ENCODE measurements at regions not wholly inside any gene's neighbourhood (a gene's known extent, or its start where the extent isn't known, plus 50 kb on each side); places are given as distances from the start of the nearest gene placed in this dataset.
"Not testable (repeated sequence)": the region's sequence is repeated elsewhere in the genome, so short reads cannot be mapped to it uniquely, and the experiment has no call there.

- DNase-seq: no peak
Measured at GRCh38 chr11:92168936-92169335, 55.7 kb upstream of the FAT3 start.

DNA sequence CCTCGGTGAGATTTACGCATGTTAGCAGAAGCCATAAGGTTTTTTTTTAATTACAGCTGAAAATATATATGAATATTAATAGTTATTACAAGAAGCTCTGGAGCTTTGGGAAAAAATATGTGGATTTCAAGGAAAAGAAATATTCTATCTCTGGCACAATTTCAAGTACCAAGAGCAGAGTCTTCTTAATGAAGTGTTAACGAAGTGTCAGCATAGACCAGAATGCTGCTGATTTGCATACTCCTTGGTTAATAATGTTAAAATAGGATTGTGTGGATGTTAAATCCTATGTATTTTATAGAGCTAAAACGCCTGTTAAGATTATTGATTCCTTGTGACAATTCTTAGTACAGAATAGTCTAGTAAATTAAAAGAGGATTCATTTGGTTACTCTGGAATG is 57.0 kb upstream of the FAT3 start:
- DNase-seq: no peak

DNA sequence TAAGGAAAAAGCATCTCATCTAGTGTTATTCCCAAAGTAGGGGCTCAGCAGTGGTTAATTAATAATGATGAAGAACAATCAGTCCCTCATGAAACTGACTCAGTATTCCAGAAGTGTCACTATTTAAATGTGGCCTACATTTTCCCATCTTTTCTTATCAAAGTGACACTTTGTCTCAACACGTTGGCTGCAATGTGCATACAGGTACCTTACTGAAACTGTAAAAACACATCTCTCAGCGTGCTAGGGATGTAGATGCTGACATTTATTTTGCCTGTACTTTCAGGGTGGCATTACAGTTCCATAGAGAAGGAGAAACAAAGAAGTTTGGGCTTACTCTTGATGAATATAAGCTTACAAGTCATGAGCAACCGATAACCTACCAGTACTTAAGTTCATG is 58.3 kb upstream of the FAT3 start:
- no peak for DNase-seq

DNA sequence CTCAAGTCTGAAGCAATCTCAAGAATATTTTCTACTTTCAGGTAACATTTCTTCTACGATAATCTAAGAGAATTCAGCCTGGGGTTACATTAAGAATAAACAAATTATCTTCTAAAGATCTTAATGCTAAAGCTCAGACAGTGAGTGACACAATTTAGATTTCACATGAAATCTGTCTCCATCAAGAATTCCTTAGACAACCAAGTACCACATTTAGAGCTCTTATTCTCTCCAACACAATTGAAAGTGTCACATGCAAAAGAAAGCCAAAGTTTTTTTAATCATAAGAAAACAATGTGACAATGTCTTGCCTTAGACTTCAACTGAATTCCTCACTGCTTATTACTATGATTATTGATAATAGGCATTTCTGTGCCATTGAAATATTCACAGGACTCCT is 60.7 kb upstream of the FAT3 start:
- no peak for DNase-seq

GRCh38 chr11:92162776-92163175 is 61.8 kb upstream of the FAT3 start:
- DNase-seq: no peak

GRCh38 chr11:92159931-92160330 is 64.7 kb upstream of the FAT3 start:
- DNase-seq: no peak

GRCh38 chr11:92157390-92157789 is 67.2 kb upstream of the FAT3 start:
- DNase-seq: not testable (repeated sequence)

DNA sequence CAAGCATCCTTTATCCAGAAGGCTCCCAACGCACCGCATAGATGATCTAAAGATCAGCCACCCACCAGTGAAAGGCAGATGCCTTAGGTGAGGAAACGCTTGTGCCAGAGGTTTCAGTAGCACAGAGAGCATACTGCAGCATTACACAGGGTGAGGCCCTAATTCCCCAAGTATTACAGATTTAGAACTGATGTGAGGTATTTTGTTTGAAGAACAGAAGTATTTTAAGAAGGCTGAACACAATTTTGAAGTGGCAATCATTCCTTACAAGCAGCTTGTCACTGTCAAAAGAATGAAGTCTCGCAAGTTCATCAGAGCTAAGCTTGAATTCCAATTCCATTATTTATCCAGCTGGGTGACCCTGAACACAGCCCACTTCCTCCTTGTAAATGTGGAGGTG is 70.0 kb upstream of the FAT3 start:
- DNase-seq: no peak

DNA sequence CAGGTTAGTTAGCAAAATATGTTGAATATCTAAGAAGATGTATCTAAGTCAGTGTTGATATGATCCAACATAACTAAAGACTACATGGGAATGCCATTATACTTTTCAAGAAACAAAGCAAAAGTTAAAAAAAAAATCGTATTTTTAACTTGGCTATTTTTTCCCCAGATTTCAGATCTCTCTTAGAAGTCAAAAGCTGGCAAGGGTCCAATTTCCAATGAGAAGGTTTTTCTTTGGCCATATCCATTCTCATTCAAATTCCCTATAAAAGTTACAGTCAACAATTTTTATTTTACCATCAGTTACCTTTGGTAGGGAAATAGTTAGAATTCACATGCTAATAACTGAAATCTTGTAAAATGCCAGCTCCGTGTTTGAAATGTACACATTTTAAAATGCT is 70.5 kb upstream of the FAT3 start:
- DNase-seq: no peak

GRCh38 chr11:92153542-92153941 is 71.1 kb upstream of the FAT3 start:
- DNase-seq: no peak

DNA sequence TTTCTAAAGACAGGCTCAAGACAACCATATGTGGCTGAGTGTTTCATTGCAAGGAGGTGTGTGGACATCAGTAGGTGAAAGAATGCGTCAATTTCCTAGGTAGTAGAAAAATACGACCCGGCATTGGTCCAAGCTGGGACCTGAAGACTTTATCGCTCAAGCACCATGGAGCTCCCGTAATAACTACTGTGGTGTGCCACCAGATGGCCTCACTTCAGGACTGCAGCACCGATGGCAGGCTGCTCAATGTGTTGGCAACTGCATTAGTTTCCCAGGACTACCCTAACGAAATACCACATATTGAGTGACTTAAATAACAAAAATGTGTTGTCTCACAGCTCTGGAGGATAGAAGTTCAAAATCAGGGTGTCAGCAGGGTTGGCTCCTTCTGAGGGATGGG is 72.4 kb upstream of the FAT3 start:
- DNase-seq: no peak

DNA sequence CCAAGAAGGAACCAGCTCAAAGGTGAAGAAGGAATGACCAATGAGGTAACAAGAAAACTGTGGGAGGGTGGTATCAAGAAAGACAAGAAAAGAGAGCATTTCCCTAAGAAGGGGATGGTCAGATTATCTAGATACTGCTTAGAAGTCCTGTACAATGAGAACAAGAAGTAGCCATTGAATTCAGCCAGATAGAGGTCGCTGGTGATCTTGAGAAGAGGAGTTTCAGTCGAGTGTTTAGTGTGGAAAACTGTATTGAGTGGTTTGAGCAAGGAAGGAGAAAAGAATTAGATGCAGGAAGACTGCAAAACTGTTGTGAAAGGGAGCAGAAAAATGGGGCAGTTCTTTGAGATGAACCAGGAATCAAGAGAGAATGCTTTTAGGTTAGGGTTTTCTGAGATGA is 74.6 kb upstream of the FAT3 start:
- DNase-seq: no peak

GRCh38 chr11:92141725-92142124 is 82.9 kb upstream of the FAT3 start:
- no peak for DNase-seq

- no peak for DNase-seq
Measured at GRCh38 chr11:92141159-92141558, 83.5 kb upstream of the FAT3 start.

DNA sequence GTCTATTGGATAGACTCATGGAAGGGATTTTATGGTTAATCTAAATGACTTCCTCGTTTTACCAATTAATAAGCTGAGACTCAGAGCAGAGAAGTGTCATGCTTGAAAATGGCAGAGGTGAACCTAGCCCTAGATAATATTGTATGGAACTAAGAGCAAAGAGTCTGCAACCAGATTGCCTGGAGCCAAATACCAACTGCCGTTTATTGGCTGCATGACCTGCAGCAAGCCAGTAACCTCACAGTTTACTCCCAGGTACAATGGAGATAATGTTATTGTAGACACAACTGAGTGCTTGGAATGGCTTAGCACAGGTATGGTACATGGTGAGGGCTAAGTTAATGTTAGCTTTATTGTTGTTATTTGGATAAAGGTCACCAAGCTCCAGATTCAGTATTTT is 84.6 kb upstream of the FAT3 start:
- no peak for DNase-seq

DNA sequence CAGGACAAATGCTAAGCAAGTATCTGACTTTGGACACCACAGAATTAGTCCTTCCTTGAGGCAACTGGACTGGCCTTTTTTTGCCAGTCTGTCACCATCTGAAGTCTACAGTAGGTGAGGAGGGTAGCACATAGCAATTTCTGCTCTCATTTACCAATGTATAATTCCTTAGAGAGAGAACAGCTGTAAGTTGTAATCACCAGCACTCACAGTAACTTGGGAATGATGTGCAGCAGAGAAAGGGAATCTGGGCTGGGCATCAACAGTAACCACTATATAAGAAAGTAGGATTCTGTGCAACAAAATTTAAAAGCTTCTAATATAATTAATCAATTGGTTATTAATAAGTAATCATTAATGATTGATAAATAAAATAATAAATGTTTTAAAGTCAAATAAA is 86.3 kb upstream of the FAT3 start:
- no peak for DNase-seq

DNA sequence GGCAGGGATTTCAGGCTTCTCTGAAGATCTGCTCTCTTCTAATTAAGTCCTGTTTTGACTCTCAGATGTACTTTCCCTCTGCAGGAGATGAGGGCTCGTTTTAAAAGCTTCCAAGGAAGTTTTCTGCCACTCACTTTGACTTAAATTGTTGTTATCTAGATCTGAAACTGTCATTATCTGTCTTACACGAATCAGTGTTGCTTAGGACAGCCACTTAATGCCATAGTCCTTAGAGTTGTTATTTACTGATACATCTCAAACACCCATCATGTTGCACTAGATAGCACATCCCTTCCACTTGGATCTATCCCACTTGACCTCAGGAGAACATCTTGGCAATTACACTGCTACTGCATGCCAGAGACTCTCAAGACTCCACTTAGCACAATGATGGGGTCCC is 86.9 kb upstream of the FAT3 start:
- peak; percentile 63 for DNase-seq

GRCh38 chr11:92136797-92137196 is 87.8 kb upstream of the FAT3 start:
- no peak for DNase-seq

DNA sequence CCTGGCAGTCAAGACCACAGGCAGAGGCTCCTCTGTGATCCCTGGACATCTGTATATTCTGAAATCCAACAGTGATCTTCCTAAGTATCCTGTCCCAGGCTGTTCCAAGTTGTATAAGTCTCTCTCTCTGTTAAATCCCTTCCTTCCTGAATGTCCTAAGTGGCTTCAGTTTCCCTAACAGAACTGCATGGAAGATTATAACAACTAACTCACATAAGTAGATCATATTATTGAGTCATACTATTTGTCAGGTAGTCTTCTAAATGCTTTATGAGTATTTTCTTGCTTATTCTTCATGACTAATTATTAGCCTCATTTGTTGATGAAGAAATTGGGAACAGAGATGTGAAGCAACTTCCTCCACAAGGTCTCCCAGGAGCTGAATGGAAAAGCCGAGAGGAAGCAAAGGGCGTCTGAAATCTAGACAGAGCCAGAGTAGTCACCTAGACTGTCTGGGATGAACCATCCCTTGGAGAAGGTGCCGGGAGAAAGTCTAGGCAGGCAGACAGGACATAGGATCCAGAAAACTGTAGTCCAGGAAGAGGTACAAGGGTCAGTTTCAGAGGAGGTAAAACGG is 93.2 kb upstream of the FAT3 start:
- no peak for DNase-seq

DNA sequence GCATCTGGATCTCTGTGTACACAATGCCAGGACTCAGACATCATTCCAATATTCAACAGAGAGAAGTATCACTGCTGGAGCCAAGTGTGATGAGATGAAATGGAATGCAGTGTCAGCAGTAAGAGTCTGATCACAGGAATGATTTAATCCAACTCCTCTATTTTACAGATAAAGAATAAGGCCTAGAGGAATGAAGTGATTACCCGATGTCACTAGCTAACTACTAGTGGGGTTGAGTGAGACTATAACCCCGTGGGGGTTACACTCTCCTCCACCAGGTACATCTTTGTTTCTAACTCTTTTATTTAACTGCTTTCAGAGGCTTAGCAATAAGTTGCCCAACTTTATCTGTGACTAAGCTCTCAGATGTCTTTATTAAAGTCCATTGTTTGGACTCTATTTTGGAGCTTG is 94.2 kb upstream of the FAT3 start:
- no peak for DNase-seq

GRCh38 chr11:92129811-92130210 is 94.8 kb upstream of the FAT3 start:
- no peak for DNase-seq

GRCh38 chr11:92128026-92128425 is 96.6 kb upstream of the FAT3 start:
- no peak for DNase-seq

GRCh38 chr11:92125321-92125720 is 99.3 kb upstream of the FAT3 start:
- DNase-seq: no peak

GRCh38 chr11:92123540-92123939 is 101.1 kb upstream of the FAT3 start:
- DNase-seq: no peak

GRCh38 chr11:92122561-92122960 is 102.1 kb upstream of the FAT3 start:
- no peak for DNase-seq

GRCh38 chr11:92111287-92111686 is 113.3 kb upstream of the FAT3 start:
- DNase-seq: no peak
